ENCODE measurements at regions not wholly inside any gene's neighbourhood (a gene's known extent, or its start where the extent isn't known, plus 50 kb on each side); places are given as distances from the start of the nearest gene placed in this dataset.

DNA sequence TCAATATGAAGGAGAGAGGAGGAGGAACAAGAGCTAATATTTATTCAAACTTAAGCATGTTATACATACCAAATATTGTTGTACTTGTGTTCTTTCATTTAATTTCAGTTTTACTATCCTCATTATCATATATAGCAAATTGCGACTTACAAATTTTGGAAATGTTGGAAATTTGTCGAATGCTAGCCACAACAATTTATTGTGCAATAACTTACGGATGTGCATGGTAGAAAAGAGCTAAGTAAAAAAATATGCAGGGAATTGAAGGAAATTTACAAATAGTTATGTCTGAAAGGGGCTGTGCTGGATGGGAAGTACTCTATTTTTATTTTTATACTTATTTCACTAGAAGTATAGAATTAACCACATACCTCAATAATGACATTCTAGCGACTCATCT, 376.3 kb downstream of the PCDH20 start:
- intact Hi-C loops (cut with DNase I): no loop called here
- Histone ChIP-seq H3K27me3 (ENCODE audit: low read depth) (no peaks in the 10 kb centered on the region), H3K9me3 (no peaks in the 10 kb centered on the region), H3K36me3 (no peaks in the 10 kb centered on the region), H3K27ac (no peak overlapping the region), H3K4me1 (no peaks in the 10 kb centered on the region), H3K4me3 (no peak overlapping the region)
- ATAC-seq (no peak), DNase-seq (no peak)
- TF ChIP-seq, protein P1, sequence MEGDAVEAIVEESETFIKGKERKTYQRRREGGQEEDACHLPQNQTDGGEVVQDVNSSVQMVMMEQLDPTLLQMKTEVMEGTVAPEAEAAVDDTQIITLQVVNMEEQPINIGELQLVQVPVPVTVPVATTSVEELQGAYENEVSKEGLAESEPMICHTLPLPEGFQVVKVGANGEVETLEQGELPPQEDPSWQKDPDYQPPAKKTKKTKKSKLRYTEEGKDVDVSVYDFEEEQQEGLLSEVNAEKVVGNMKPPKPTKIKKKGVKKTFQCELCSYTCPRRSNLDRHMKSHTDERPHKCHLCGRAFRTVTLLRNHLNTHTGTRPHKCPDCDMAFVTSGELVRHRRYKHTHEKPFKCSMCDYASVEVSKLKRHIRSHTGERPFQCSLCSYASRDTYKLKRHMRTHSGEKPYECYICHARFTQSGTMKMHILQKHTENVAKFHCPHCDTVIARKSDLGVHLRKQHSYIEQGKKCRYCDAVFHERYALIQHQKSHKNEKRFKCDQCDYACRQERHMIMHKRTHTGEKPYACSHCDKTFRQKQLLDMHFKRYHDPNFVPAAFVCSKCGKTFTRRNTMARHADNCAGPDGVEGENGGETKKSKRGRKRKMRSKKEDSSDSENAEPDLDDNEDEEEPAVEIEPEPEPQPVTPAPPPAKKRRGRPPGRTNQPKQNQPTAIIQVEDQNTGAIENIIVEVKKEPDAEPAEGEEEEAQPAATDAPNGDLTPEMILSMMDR (IDR thresholded peaks at IDR 0.05): no peak

- DNase-seq: no peak
- no peaks in the 10 kb centered on the region for H3K4me1 ChIP-seq
- no peaks in the 10 kb centered on the region for H3K27me3 ChIP-seq (ENCODE audit: low read depth)
- no peaks in the 10 kb centered on the region for H3K9me3 ChIP-seq
- H3K36me3 ChIP-seq: no peaks in the 10 kb centered on the region
- TF ChIP-seq, protein P1 (IDR thresholded peaks at IDR 0.05): no peak
- no peak for ATAC-seq
- H3K27ac ChIP-seq: no peak overlapping the region
- intact Hi-C loops (cut with DNase I): no loop called here
- no peak overlapping the region for H3K4me3 ChIP-seq
These were observed 378.9 kb downstream of the PCDH20 start for GRCh38 chr13:61036715-61037114.

DNA sequence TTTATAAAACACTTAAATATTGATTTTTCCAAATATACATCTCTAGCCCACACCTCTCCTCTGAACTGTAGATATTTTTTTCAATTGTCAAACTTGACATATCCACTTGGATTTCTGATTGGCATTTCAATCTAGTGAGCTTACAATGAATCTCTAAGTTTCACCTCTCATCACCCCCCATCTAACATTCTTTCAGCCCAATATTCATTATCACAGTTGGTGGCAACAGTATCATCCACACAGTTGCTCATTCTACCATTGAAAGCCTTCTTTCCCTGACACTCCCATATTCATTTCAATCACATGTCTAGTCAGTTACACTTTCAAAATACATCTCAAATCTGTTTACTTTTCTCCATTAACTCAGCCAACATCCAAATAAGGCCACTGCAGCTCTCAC, 385.2 kb downstream of the PCDH20 start:
- no peaks in the 10 kb centered on the region for H3K27me3 ChIP-seq (ENCODE audit: low read depth)
- no peak for ATAC-seq
- no peaks in the 10 kb centered on the region for H3K9me3 ChIP-seq
- H3K36me3 ChIP-seq: no peaks in the 10 kb centered on the region
- no peak overlapping the region for H3K27ac ChIP-seq
- H3K4me3 ChIP-seq: no peak overlapping the region
- TF ChIP-seq, protein P1 (IDR thresholded peaks at IDR 0.05): no peak
- no peak for DNase-seq
- no peaks in the 10 kb centered on the region for H3K4me1 ChIP-seq
- intact Hi-C loops (cut with DNase I): no loop called here

DNA sequence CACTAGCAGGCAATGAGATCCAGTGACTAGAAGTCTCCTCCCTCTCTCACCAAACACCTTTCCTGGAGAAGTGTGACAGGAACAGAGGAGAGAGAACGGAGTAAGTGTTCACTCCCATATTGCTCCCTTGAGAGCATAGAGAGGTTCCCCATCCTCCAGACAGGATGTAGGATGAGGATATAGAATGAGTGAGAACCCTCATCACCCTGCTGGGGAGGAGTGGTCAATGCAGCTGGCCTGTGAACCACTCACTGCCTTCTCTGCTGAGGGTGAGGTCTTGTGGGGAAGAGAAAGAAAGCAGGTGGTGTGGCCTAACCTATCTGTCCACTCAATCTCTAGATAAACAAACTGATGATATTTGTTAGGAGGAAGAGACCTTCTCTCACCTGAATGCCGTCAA, 386.6 kb downstream of the PCDH20 start:
- ATAC-seq: no peak
- intact Hi-C loops (cut with DNase I): no loop called here

DNA sequence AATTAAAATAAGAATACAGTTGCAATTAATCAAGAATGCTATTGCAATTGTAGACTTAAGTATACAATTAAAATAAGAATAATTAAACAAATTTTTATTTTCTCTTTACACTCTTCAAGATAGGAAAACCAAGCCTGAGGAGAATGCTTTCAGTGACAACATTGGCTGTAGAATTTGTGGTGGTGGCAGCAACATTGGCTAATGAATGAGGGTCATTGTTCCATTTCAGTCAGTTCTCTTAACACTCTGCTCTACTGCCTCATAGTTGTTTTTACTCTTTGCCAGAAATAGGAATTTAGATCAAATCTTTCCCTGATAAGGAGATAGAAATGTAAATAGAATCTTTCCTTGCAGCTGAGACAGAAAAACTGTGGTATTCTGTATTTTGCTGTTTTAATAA, 391.6 kb downstream of the PCDH20 start:
- intact Hi-C loops (cut with DNase I): no loop called here
- Histone ChIP-seq H3K27ac (no peak overlapping the region), H3K9me3 (no peaks in the 10 kb centered on the region), H3K36me3 (no peaks in the 10 kb centered on the region), H3K4me3 (no peak overlapping the region), H3K27me3 (ENCODE audit: low read depth) (no peaks in the 10 kb centered on the region), H3K4me1 (no peaks in the 10 kb centered on the region)
- ATAC-seq: no peak
- TF ChIP-seq, protein P1 (IDR thresholded peaks at IDR 0.05): no peak
- no peak for DNase-seq

More for the DNA sequence above, 386.6 kb downstream of the PCDH20 start:
- Histone ChIP-seq H3K9me3 (no peaks in the 10 kb centered on the region), H3K27ac (no peak overlapping the region), H3K36me3 (no peaks in the 10 kb centered on the region), H3K27me3 (ENCODE audit: low read depth) (no peaks in the 10 kb centered on the region), H3K4me3 (no peak overlapping the region), H3K4me1 (no peaks in the 10 kb centered on the region)
- TF ChIP-seq, protein P1 (IDR thresholded peaks at IDR 0.05): no peak
- no peak for DNase-seq

DNA sequence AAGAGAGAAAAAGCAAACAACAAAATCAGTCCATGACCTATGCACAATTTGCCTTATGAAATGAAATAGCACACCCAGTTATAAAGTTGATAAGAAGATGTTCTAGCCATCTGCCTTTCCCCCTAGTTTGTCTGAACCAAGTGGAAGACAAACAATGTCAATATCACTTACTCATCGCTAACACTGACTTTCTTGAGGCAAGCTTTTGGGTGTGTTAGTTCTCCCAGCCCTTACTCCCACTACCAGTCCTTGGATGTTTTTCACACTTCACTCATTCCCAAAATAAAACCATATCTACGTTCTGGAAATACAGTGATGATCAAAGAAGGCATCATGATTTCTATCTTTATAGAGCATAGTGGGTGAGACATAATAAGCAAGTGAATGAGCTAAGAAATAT, 393.8 kb downstream of the PCDH20 start:
- H3K9me3 ChIP-seq: no peaks in the 10 kb centered on the region
- ATAC-seq: no peak
- no peaks in the 10 kb centered on the region for H3K27me3 ChIP-seq (ENCODE audit: low read depth)
- H3K4me1 ChIP-seq: no peaks in the 10 kb centered on the region
- H3K36me3 ChIP-seq: no peaks in the 10 kb centered on the region
- no peak overlapping the region for H3K27ac ChIP-seq
- H3K4me3 ChIP-seq: no peak overlapping the region
- no peak for DNase-seq
- intact Hi-C loops (cut with DNase I): no loop called here
- TF ChIP-seq, protein P1 (IDR thresholded peaks at IDR 0.05): no peak
